MM.1S (cell line): ENCODE measurements at regions not wholly inside any gene's neighbourhood (a gene's known extent, or its start where the extent isn't known, plus 50 kb on each side); places are given as distances from the start of the nearest gene placed in this dataset.

Experiments
- DNase-seq: peaks from one replicate; pipeline ENCODE4 v3.0.0-alpha.2; 2015
- H2AFZ ChIP-seq: fragments of 300-600 bp; sonication (generic); 2 replicates; pipeline ENCODE4 v1.6.0; 2016; ENCODE audit warnings: antibody characterized with exemption, low read length
- H3F3A ChIP-seq: fragments of 300-600 bp; sonication (generic); 2 replicates; pipeline ENCODE4 v1.6.1; 2016; ENCODE audit warnings: mild to moderate bottlenecking, antibody characterized with exemption, low read length, moderate library complexity, mixed read lengths; ENCODE audit not compliant: insufficient read depth
- H3K27ac ChIP-seq: fragments of 300-600 bp; sonication (generic); 2 replicates; pipeline ENCODE4 v1.5.1; 2016; ENCODE audit warnings: mild to moderate bottlenecking, low read length
- H3K27me3 ChIP-seq: fragments of 300-600 bp; sonication (generic); replicated peaks from 2 replicates; pipeline ENCODE4 v1.6.0; 2016; ENCODE audit warnings: low read length; ENCODE audit not compliant: insufficient read depth
- H3K36me3 ChIP-seq: fragments of 300-600 bp; sonication (generic); replicated peaks from 2 replicates; pipeline ENCODE4 v1.6.1; 2016; ENCODE audit warnings: mild to moderate bottlenecking, low read length, mixed read lengths; ENCODE audit not compliant: insufficient read depth
- H3K4me1 ChIP-seq: fragments of 300-600 bp; sonication (generic); 2 replicates; pipeline ENCODE4 v1.6.1; 2016; ENCODE audit warnings: low read length, mixed read lengths
- H3K4me2 ChIP-seq: fragments of 300-600 bp; sonication (generic); 2 replicates; pipeline ENCODE4 v1.6.0; 2016; ENCODE audit warnings: low read depth, low read length
- H3K4me3 ChIP-seq: fragments of 300-600 bp; sonication (generic); 2 replicates; pipeline ENCODE4 v1.5.1; 2016; ENCODE audit warnings: low read length, mixed read lengths
- H3K79me2 ChIP-seq: fragments of 300-600 bp; sonication (generic); 2 replicates; pipeline ENCODE4 v1.6.1; 2016; ENCODE audit warnings: mixed run types, low read length, mixed read lengths
- H3K9ac ChIP-seq: fragments of 300-600 bp; sonication (generic); 2 replicates; pipeline ENCODE4 v1.6.1; 2016; ENCODE audit warnings: low read length, mixed read lengths
- H3K9me2 ChIP-seq: fragments of 300-600 bp; sonication (generic); replicated peaks from 2 replicates; pipeline ENCODE4 v1.6.1; 2016; ENCODE audit warnings: mild to moderate bottlenecking, low read length, mixed read lengths; ENCODE audit not compliant: insufficient read depth
- H3K9me3 ChIP-seq: fragments of 300-600 bp; sonication (generic); replicated peaks from 2 replicates; pipeline ENCODE4 v1.6.1; 2016; ENCODE audit warnings: mild to moderate bottlenecking, low read length, mixed read lengths; ENCODE audit not compliant: insufficient read depth
- H4K20me1 ChIP-seq: fragments of 300-600 bp; sonication (generic); 2 replicates; pipeline ENCODE4 v1.6.1; 2016; ENCODE audit warnings: mild to moderate bottlenecking, low read length, moderate library complexity, mixed read lengths; ENCODE audit not compliant: insufficient read depth
- CTCF ChIP-seq: fragments of 300-600 bp; sonication (generic); IDR thresholded peaks from 2 replicates; pipeline ENCODE4 v1.5.1; 2016; ENCODE audit warnings: antibody characterized with exemption, low read length, mixed read lengths
- EZH2 ChIP-seq: fragments of 300-600 bp; sonication (generic); optimal IDR thresholded peaks from 2 replicates; pipeline ENCODE3; 2017; ENCODE audit warnings: low read depth, mild to moderate bottlenecking, antibody characterized with exemption, low read length, mixed read lengths
- EZH2phosphoT487 ChIP-seq: fragments of 300-600 bp; sonication (generic); IDR thresholded peaks from 2 replicates; pipeline ENCODE4 v1.6.1; 2018; ENCODE audit warnings: antibody characterized with exemption, low read length

GRCh38 chr15:25597571-25597970 is 158.7 kb upstream of the UBE3A start:
- DNase-seq, result no peak
- no peaks in the 10 kb centered on the region for H3K9me3 ChIP-seq
- no peak overlapping the region for H3K4me2 ChIP-seq
- H3K9me2 ChIP-seq, result no peaks in the 10 kb centered on the region
- no peaks in the 10 kb centered on the region for H3K36me3 ChIP-seq
- H3K4me3 ChIP-seq, result no peak overlapping the region
- no peaks in the 10 kb centered on the region for H4K20me1 ChIP-seq
- H3K27me3 ChIP-seq, result no peaks in the 10 kb centered on the region
- H3K9ac ChIP-seq, result no peak overlapping the region
- H2AFZ ChIP-seq, result no peak overlapping the region
- H3K79me2 ChIP-seq, result no peaks in the 10 kb centered on the region
- H3K4me1 ChIP-seq, result no peaks in the 10 kb centered on the region
- no peak overlapping the region for H3K27ac ChIP-seq
- TF ChIP-seq CTCF (no peak), EZH2 (no peak), EZH2phosphoT487 (no peak)
- H3F3A ChIP-seq, result no peaks in the 10 kb centered on the region

- H3K9me3 ChIP-seq, result no peaks in the 10 kb centered on the region
- DNase-seq, result no peak
- no peaks in the 10 kb centered on the region for H3K4me1 ChIP-seq
- TF ChIP-seq EZH2, result no peak
- TF ChIP-seq CTCF, result no peak
- TF ChIP-seq EZH2phosphoT487, result no peak
- H3K4me3 ChIP-seq, result no peak overlapping the region
- H3F3A ChIP-seq, result no peaks in the 10 kb centered on the region
- no peak overlapping the region for H2AFZ ChIP-seq
- H3K9me2 ChIP-seq, result no peaks in the 10 kb centered on the region
- H3K9ac ChIP-seq, result no peak overlapping the region
- no peak overlapping the region for H3K27ac ChIP-seq
- H3K79me2 ChIP-seq, result no peaks in the 10 kb centered on the region
- H3K27me3 ChIP-seq, result no peaks in the 10 kb centered on the region
- no peaks in the 10 kb centered on the region for H4K20me1 ChIP-seq
- no peaks in the 10 kb centered on the region for H3K36me3 ChIP-seq
- H3K4me2 ChIP-seq, result no peak overlapping the region
Observed at GRCh38 chr15:25596644-25597562, 158.1 kb upstream of the UBE3A start.

DNA sequence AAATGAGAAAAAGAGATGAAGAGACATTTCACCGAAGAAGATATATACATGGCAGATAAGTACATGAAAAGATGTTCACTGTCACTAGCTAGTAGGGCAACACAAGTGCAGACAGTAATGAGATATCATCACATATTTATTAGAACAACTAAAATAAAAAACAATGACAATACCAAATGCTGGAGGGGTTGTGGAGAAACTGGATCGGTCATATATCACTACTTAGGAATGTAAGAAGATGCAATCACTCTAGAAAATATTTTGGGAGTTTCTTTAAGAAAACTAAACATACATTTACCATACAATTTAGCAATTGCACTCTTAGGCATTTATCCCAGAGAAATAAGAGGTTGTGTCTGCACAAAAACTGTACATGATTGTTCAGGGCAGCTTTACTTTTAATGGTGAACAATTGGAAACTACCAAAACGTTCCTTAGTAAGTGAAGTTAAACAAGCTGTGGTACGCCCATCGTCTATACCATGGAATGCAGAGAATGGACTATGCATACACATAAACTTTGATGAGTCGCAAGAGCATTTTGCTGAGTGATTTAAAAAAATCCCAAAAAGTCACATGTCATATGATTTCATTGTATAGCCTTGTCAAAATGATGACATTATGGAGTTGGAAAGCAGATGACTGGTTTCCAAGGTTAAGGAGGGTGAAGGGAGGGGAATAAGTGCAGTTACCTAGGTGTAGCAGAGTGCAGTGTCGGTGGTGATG is 149.0 kb upstream of the UBE3A start:
- Histone ChIP-seq H3K9me3 (no peaks in the 10 kb centered on the region), H3K4me3 (no peak overlapping the region), H3K27ac (no peak overlapping the region), H3K4me1 (no peaks in the 10 kb centered on the region), H3K9me2 (no peaks in the 10 kb centered on the region), H2AFZ (no peak overlapping the region), H3K36me3 (no peaks in the 10 kb centered on the region), H3K4me2 (no peak overlapping the region), H3K27me3 (no peaks in the 10 kb centered on the region), H4K20me1 (no peaks in the 10 kb centered on the region), H3K79me2 (no peaks in the 10 kb centered on the region), H3K9ac (no peak overlapping the region), H3F3A (no peaks in the 10 kb centered on the region)
- DNase-seq, result no peak
- TF ChIP-seq EZH2, result no peak
- TF ChIP-seq CTCF, result no peak
- TF ChIP-seq EZH2phosphoT487, result no peak
